Progenitor cell of endocrine pancreas (in vitro differentiated cells): ENCODE measurements at regions not wholly inside any gene's neighbourhood (a gene's known extent, or its start where the extent isn't known, plus 50 kb on each side); places are given as distances from the start of the nearest gene placed in this dataset.

ENCODE experiments used
- DNase-seq: peaks from one replicate; pipeline ENCODE4 v3.0.0; 2021; ENCODE audit warnings: low spot score; ENCODE audit not compliant: unreplicated experiment
- H3K27ac Mint-ChIP-seq: 2 replicates; pipeline ENCODE4 v1.8.0; 2021; ENCODE audit warnings: mild to moderate bottlenecking, moderate library complexity, mixed read lengths
- H3K27me3 Mint-ChIP-seq: 2 replicates; pipeline ENCODE4 v1.8.0; 2021; ENCODE audit warnings: mixed read lengths
- H3K36me3 Mint-ChIP-seq: 2 replicates; pipeline ENCODE4 v1.8.0; 2022; ENCODE audit warnings: mixed read lengths; ENCODE audit not compliant: insufficient read depth
- H3K4me1 Mint-ChIP-seq: 2 replicates; pipeline ENCODE4 v1.8.0; 2021; ENCODE audit warnings: low read depth, mixed read lengths
- H3K4me3 Mint-ChIP-seq: 2 replicates; pipeline ENCODE4 v1.8.0; 2021; ENCODE audit warnings: low read depth, mild to moderate bottlenecking, moderate library complexity, mixed read lengths
- H3K9me3 Mint-ChIP-seq: 2 replicates; pipeline ENCODE4 v1.8.0; 2021; ENCODE audit warnings: low read depth, mixed read lengths
- CTCF ChIP-seq: fragments of 200-600 bp; sonication (generic); IDR thresholded peaks from one replicate; pipeline ENCODE4 v1.5.0; 2021; ENCODE audit warnings: antibody characterized with exemption, mild to moderate bottlenecking; ENCODE audit not compliant: unreplicated experiment

- no peaks in the 10 kb centered on the region for H3K36me3 Mint-ChIP-seq
These were observed 95.1 kb upstream of the PLET1 start for GRCh38 chr11:112355726-112356125.

GRCh38 chr11:112357488-112357887 is 96.8 kb upstream of the PLET1 start:
- no peak for DNase-seq
- H3K4me3 Mint-ChIP-seq: no peak overlapping the region
- H3K4me1 Mint-ChIP-seq: no peaks in the 10 kb centered on the region
- TF ChIP-seq CTCF: no peak
- H3K36me3 Mint-ChIP-seq: no peaks in the 10 kb centered on the region
- H3K27me3 Mint-ChIP-seq: peaks cover 3% of the 10 kb centered on the region
- H3K27ac Mint-ChIP-seq: no peak overlapping the region
- no peaks in the 10 kb centered on the region for H3K9me3 Mint-ChIP-seq

More at GRCh38 chr11:112355726-112356125, 95.1 kb upstream of the PLET1 start:
- H3K9me3 Mint-ChIP-seq: no peaks in the 10 kb centered on the region
- DNase-seq: no peak
- no peak overlapping the region for H3K4me3 Mint-ChIP-seq
- peaks cover 3% of the 10 kb centered on the region for H3K27me3 Mint-ChIP-seq
- no peaks in the 10 kb centered on the region for H3K4me1 Mint-ChIP-seq
- no peak overlapping the region for H3K27ac Mint-ChIP-seq
- TF ChIP-seq CTCF: peak; percentile 38

GRCh38 chr11:112361396-112361795 is 100.7 kb upstream of the PLET1 start:
- no peak overlapping the region for H3K27ac Mint-ChIP-seq
- H3K36me3 Mint-ChIP-seq: no peaks in the 10 kb centered on the region
- H3K27me3 Mint-ChIP-seq: peaks cover 6% of the 10 kb centered on the region
- TF ChIP-seq CTCF: no peak
- no peaks in the 10 kb centered on the region for H3K9me3 Mint-ChIP-seq
- H3K4me3 Mint-ChIP-seq: no peak overlapping the region
- DNase-seq: no peak
- no peaks in the 10 kb centered on the region for H3K4me1 Mint-ChIP-seq

GRCh38 chr11:112363527-112363926 is 102.9 kb upstream of the PLET1 start:
- no peak for DNase-seq
- Mint-ChIP-seq H3K27me3 (peaks cover 3% of the 10 kb centered on the region), H3K4me1 (no peaks in the 10 kb centered on the region), H3K9me3 (no peaks in the 10 kb centered on the region), H3K36me3 (no peaks in the 10 kb centered on the region), H3K27ac (no peak overlapping the region), H3K4me3 (no peak overlapping the region)
- no peak for TF ChIP-seq CTCF

- peaks cover 3% of the 10 kb centered on the region for H3K27me3 Mint-ChIP-seq
- DNase-seq: no peak
- TF ChIP-seq CTCF: no peak
- no peak overlapping the region for H3K4me3 Mint-ChIP-seq
- H3K36me3 Mint-ChIP-seq: no peaks in the 10 kb centered on the region
- H3K9me3 Mint-ChIP-seq: no peaks in the 10 kb centered on the region
- no peak overlapping the region for H3K27ac Mint-ChIP-seq
- H3K4me1 Mint-ChIP-seq: no peaks in the 10 kb centered on the region
These were observed 104.4 kb upstream of the PLET1 start for GRCh38 chr11:112364962-112365481.
